Glutamatergic neuron (in vitro differentiated cells): ENCODE measurements at regions not wholly inside any gene's neighbourhood (a gene's known extent, or its start where the extent isn't known, plus 50 kb on each side); places are given as distances from the start of the nearest gene placed in this dataset.

ENCODE experiments used
- DNase-seq: peaks from one replicate; pipeline ENCODE4 v3.0.0; 2022
- H3K27ac Mint-ChIP-seq: one replicate; pipeline ENCODE4 v1.8.0; 2020; ENCODE audit warnings: mild to moderate bottlenecking, mixed read lengths, inconsistent platforms; ENCODE audit not compliant: unreplicated experiment
- H3K27me3 Mint-ChIP-seq: one replicate; pipeline ENCODE4 v1.8.0; 2020; ENCODE audit warnings: mild to moderate bottlenecking, moderate library complexity, mixed read lengths, inconsistent platforms; ENCODE audit not compliant: unreplicated experiment
- H3K36me3 Mint-ChIP-seq: one replicate; pipeline ENCODE4 v1.8.0; 2020; ENCODE audit warnings: mild to moderate bottlenecking, mixed read lengths, inconsistent platforms; ENCODE audit not compliant: unreplicated experiment
- H3K4me1 Mint-ChIP-seq: one replicate; pipeline ENCODE4 v1.8.0; 2020; ENCODE audit warnings: mild to moderate bottlenecking, low read depth, mixed read lengths, inconsistent platforms; ENCODE audit not compliant: unreplicated experiment
- H3K4me3 Mint-ChIP-seq: one replicate; pipeline ENCODE4 v1.8.0; 2020; ENCODE audit warnings: mild to moderate bottlenecking, mixed read lengths, inconsistent platforms; ENCODE audit not compliant: unreplicated experiment
- H3K9me3 Mint-ChIP-seq: one replicate; pipeline ENCODE4 v1.8.0; 2020; ENCODE audit warnings: mild to moderate bottlenecking, moderate library complexity, mixed read lengths, inconsistent platforms; ENCODE audit not compliant: unreplicated experiment
- TF ChIP-seq, protein P1 (sequence below): fragments of 200-600 bp; sonication (generic); IDR thresholded peaks from one replicate; pipeline ENCODE4 v1.5.0; 2021; ENCODE audit not compliant: partially characterized antibody, unreplicated experiment

DNA sequence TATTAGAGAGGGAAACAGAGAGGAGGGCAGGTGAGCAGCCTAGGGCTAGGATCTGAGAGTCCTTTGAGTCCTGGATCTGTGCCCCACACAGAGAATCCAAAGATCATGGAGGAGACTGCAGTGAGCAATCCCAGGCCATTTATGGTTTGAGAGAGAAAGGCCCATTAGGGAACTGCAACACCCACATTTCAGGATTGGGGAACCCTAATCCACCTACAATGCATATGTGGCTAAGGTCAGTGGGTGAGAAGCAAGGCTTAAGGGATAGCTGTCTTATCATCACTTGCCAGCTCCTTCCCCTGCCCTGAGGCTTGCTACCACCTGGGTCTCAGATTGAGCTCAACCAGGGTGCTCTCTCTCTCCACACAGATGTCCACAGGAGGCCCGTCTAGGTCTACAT lies 781.1 kb upstream of the AMELY start:
- Mint-ChIP-seq H3K27ac (no peak overlapping the region), H3K4me1 (no peaks in the 10 kb centered on the region), H3K9me3 (peaks cover 2% of the 10 kb centered on the region), H3K27me3 (no peaks in the 10 kb centered on the region), H3K4me3 (no peak overlapping the region), H3K36me3 (no peaks in the 10 kb centered on the region)
- TF ChIP-seq, protein P1, sequence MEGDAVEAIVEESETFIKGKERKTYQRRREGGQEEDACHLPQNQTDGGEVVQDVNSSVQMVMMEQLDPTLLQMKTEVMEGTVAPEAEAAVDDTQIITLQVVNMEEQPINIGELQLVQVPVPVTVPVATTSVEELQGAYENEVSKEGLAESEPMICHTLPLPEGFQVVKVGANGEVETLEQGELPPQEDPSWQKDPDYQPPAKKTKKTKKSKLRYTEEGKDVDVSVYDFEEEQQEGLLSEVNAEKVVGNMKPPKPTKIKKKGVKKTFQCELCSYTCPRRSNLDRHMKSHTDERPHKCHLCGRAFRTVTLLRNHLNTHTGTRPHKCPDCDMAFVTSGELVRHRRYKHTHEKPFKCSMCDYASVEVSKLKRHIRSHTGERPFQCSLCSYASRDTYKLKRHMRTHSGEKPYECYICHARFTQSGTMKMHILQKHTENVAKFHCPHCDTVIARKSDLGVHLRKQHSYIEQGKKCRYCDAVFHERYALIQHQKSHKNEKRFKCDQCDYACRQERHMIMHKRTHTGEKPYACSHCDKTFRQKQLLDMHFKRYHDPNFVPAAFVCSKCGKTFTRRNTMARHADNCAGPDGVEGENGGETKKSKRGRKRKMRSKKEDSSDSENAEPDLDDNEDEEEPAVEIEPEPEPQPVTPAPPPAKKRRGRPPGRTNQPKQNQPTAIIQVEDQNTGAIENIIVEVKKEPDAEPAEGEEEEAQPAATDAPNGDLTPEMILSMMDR, result no peak
- no peak for DNase-seq

DNA sequence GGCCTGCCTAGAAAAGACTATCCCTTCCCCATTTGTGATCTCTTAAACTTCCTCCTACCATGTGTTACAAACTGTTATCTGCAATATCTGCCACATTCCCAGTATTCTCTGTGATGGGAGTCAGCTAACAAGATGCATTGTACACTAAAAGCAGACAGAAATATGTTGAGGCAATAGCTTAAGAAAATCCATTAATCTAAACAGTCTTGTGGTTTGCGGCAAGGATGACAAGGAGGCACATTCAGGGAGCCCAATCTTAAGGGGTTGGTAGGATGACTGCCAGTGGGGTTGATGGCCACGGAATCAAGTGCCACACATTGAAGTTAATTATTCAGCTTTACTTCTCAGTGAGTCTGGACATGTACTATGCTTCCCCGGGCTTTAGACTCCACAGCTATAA lies 775.5 kb upstream of the AMELY start:
- Mint-ChIP-seq H3K9me3 (peaks cover 3% of the 10 kb centered on the region), H3K27ac (no peak overlapping the region), H3K4me1 (no peaks in the 10 kb centered on the region), H3K4me3 (no peak overlapping the region), H3K36me3 (no peaks in the 10 kb centered on the region), H3K27me3 (peaks cover 2% of the 10 kb centered on the region)
- TF ChIP-seq, protein P1, result no peak
- DNase-seq, result no peak

GRCh38 chrY:7684546-7684945 lies 773.0 kb upstream of the AMELY start:
- TF ChIP-seq, protein P1, result no peak
- Mint-ChIP-seq H3K4me1 (no peaks in the 10 kb centered on the region), H3K9me3 (peaks cover 2% of the 10 kb centered on the region), H3K27ac (no peak overlapping the region), H3K36me3 (no peaks in the 10 kb centered on the region), H3K27me3 (peaks cover 2% of the 10 kb centered on the region), H3K4me3 (no peak overlapping the region)
- DNase-seq, result no peak

GRCh38 chrY:7682386-7682785 lies 770.8 kb upstream of the AMELY start:
- DNase-seq, result no peak
- no peaks in the 10 kb centered on the region for H3K36me3 Mint-ChIP-seq
- H3K27me3 Mint-ChIP-seq, result peaks cover under 1% of the 10 kb centered on the region
- no peaks in the 10 kb centered on the region for H3K4me1 Mint-ChIP-seq
- H3K27ac Mint-ChIP-seq, result no peak overlapping the region
- H3K4me3 Mint-ChIP-seq, result no peak overlapping the region
- peaks cover 3% of the 10 kb centered on the region for H3K9me3 Mint-ChIP-seq
- TF ChIP-seq, protein P1, result no peak

DNA sequence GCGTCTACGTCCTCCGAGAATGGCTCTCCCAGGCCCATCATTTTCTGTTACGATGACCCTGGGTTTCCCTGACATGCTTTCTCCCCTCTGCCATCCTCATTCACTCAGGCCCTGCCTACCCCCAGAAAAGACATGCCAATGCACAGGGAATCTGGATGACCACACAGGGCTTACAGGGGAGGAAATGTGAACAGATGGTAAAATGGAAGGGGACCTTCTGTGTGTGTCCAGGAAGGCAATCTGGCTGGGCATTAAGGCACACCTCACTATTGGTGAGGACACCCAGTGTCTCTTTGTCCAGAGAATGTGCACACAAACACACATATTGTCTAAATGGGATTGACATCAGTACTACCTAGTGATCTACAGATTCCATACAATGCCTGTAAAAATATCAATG lies 769.9 kb upstream of the AMELY start:
- no peak overlapping the region for H3K4me3 Mint-ChIP-seq
- TF ChIP-seq, protein P1, result no peak
- H3K36me3 Mint-ChIP-seq, result no peaks in the 10 kb centered on the region
- DNase-seq, result no peak
- H3K4me1 Mint-ChIP-seq, result no peaks in the 10 kb centered on the region
- H3K9me3 Mint-ChIP-seq, result peaks cover 3% of the 10 kb centered on the region
- peaks cover 1% of the 10 kb centered on the region for H3K27me3 Mint-ChIP-seq
- no peak overlapping the region for H3K27ac Mint-ChIP-seq
